ENCODE measurements at regions not wholly inside any gene's neighbourhood (a gene's known extent, or its start where the extent isn't known, plus 50 kb on each side); places are given as distances from the start of the nearest gene placed in this dataset.

- no peak overlapping the region for H3K27ac ChIP-seq
Measured at GRCh38 chr3:40924559-40925141, 274.7 kb upstream of the CTNNB1 start.

GRCh38 chr3:40925231-40925630 is 274.1 kb upstream of the CTNNB1 start:
- H3K4me2 ChIP-seq = no peak overlapping the region

More at GRCh38 chr3:40924559-40925141, 274.7 kb upstream of the CTNNB1 start:
- Histone ChIP-seq H4K20me1 (ENCODE audit: insufficient read depth, poor library complexity, severe bottlenecking) (no peaks in the 10 kb centered on the region), H3K4me1 (ENCODE audit: insufficient read depth) (peaks cover 10% of the 10 kb centered on the region), H3K36me3 (replicated peaks; ENCODE audit: insufficient read depth, low read depth) (no peaks in the 10 kb centered on the region), H3K4me2 (no peak overlapping the region), H3K9me2 (replicated peaks; ENCODE audit: insufficient read depth) (no peaks in the 10 kb centered on the region), H2AFZ (no peak overlapping the region), H3K4me3 (no peak overlapping the region), H3K27me3 (no peaks in the 10 kb centered on the region), H3K79me2 (no peaks in the 10 kb centered on the region), H3K9me3 (ENCODE audit: low read depth) (no peaks in the 10 kb centered on the region)
- 47% methylated on average over 3 of the region's 3 CpGs for WGBS (ENCODE audit: low lambda C conversion rate, missing lambda C conversion rate)
- DNase-seq (ENCODE audit: low spot score) = no peak
- TF ChIP-seq EZH2phosphoT487 (IDR thresholded peaks at IDR 0.05; ENCODE audit: low read depth, severe bottlenecking, unreplicated experiment) = no peak
- no peak for TF ChIP-seq CTCF (IDR thresholded peaks at IDR 0.05; ENCODE audit: poor library complexity)
- TF ChIP-seq EZH2 (IDR thresholded peaks at IDR 0.05; ENCODE audit: borderline replicate concordance) = no peak

GRCh38 chr3:40930131-40930538 is 269.2 kb upstream of the CTNNB1 start:
- Histone ChIP-seq H3K4me3 (no peak overlapping the region), H3K4me1 (ENCODE audit: insufficient read depth) (peaks cover 2% of the 10 kb centered on the region), H3K27me3 (no peaks in the 10 kb centered on the region), H4K20me1 (ENCODE audit: insufficient read depth, poor library complexity, severe bottlenecking) (no peaks in the 10 kb centered on the region), H3K79me2 (no peaks in the 10 kb centered on the region), H3K9me2 (replicated peaks; ENCODE audit: insufficient read depth) (no peaks in the 10 kb centered on the region), H3K27ac (no peak overlapping the region), H3K36me3 (replicated peaks; ENCODE audit: insufficient read depth, low read depth) (no peaks in the 10 kb centered on the region), H3K9me3 (ENCODE audit: low read depth) (no peaks in the 10 kb centered on the region), H2AFZ (no peak overlapping the region), H3K4me2 (no peak overlapping the region)
- peak; percentile 51 for DNase-seq (ENCODE audit: low spot score)
- TF ChIP-seq EZH2 (IDR thresholded peaks at IDR 0.05; ENCODE audit: borderline replicate concordance) (no peak), EZH2phosphoT487 (IDR thresholded peaks at IDR 0.05; ENCODE audit: low read depth, severe bottlenecking, unreplicated experiment) (no peak), CTCF (IDR thresholded peaks at IDR 0.05; ENCODE audit: poor library complexity) (peak; percentile 21)

More at GRCh38 chr3:40925231-40925630, 274.1 kb upstream of the CTNNB1 start:
- H3K27ac ChIP-seq = no peak overlapping the region
- H3K9me2 ChIP-seq (replicated peaks; ENCODE audit: insufficient read depth) = no peaks in the 10 kb centered on the region
- no peak overlapping the region for H2AFZ ChIP-seq
- no peaks in the 10 kb centered on the region for H3K79me2 ChIP-seq
- H3K4me1 ChIP-seq (ENCODE audit: insufficient read depth) = peaks cover 10% of the 10 kb centered on the region
- no peak overlapping the region for H3K4me3 ChIP-seq
- H3K36me3 ChIP-seq (replicated peaks; ENCODE audit: insufficient read depth, low read depth) = no peaks in the 10 kb centered on the region
- no peak for DNase-seq (ENCODE audit: low spot score)
- no peaks in the 10 kb centered on the region for H4K20me1 ChIP-seq (ENCODE audit: insufficient read depth, poor library complexity, severe bottlenecking)
- WGBS (ENCODE audit: low lambda C conversion rate, missing lambda C conversion rate) = 43% methylated on average over 3 of the region's 3 CpGs
- H3K9me3 ChIP-seq (ENCODE audit: low read depth) = no peaks in the 10 kb centered on the region
- TF ChIP-seq EZH2 (IDR thresholded peaks at IDR 0.05; ENCODE audit: borderline replicate concordance) = no peak
- no peak for TF ChIP-seq EZH2phosphoT487 (IDR thresholded peaks at IDR 0.05; ENCODE audit: low read depth, severe bottlenecking, unreplicated experiment)
- TF ChIP-seq CTCF (IDR thresholded peaks at IDR 0.05; ENCODE audit: poor library complexity) = no peak
- H3K27me3 ChIP-seq = no peaks in the 10 kb centered on the region

- TF ChIP-seq CTCF (IDR thresholded peaks at IDR 0.05; ENCODE audit: poor library complexity) = no peak
- TF ChIP-seq EZH2phosphoT487 (IDR thresholded peaks at IDR 0.05; ENCODE audit: low read depth, severe bottlenecking, unreplicated experiment) = no peak
- no peak for TF ChIP-seq EZH2 (IDR thresholded peaks at IDR 0.05; ENCODE audit: borderline replicate concordance)
- no peaks in the 10 kb centered on the region for H3K79me2 ChIP-seq
- H3K9me2 ChIP-seq (replicated peaks; ENCODE audit: insufficient read depth) = no peaks in the 10 kb centered on the region
- no peak for DNase-seq (ENCODE audit: low spot score)
- H3K27me3 ChIP-seq = no peaks in the 10 kb centered on the region
- no peaks in the 10 kb centered on the region for H3K9me3 ChIP-seq (ENCODE audit: low read depth)
- no peak overlapping the region for H3K4me2 ChIP-seq
- no peak overlapping the region for H3K4me3 ChIP-seq
- H2AFZ ChIP-seq = no peak overlapping the region
- H3K36me3 ChIP-seq (replicated peaks; ENCODE audit: insufficient read depth, low read depth) = no peaks in the 10 kb centered on the region
- no peaks in the 10 kb centered on the region for H4K20me1 ChIP-seq (ENCODE audit: insufficient read depth, poor library complexity, severe bottlenecking)
- no peak overlapping the region for H3K27ac ChIP-seq
- H3K4me1 ChIP-seq (ENCODE audit: insufficient read depth) = no peaks in the 10 kb centered on the region
Measured at GRCh38 chr3:40930756-40931155, 268.5 kb upstream of the CTNNB1 start.

Data from hepatocyte (in vitro differentiated cells).